Upper lobe of left lung (tissue), 6 donors: ENCODE measurements at regions not wholly inside any gene's neighbourhood (a gene's known extent, or its start where the extent isn't known, plus 50 kb on each side); places are given as distances from the start of the nearest gene placed in this dataset.
A peak's percentile ranks its signal among the peaks of the same experiment; 100 is the strongest.

Source experiments
- ATAC-seq, 2 donors: fragments of 200-7000 bp; cut with Tn5 transposase; one replicate each; pipeline ENCODE4 v1.9.1; 2022; ENCODE audit warnings: mild to moderate bottlenecking in 2 of 2, moderate library complexity in 2 of 2; ENCODE audit not compliant: low FRiP score in 2 of 2
- DNase-seq, 2 donors: peaks; one replicate each; pipeline ENCODE4 v3.0.0-alpha.2; 2019 to 2020
- H3K27ac ChIP-seq, 4 donors: fragments of 200-600 bp; sonication (generic); one replicate each; pipeline ENCODE4 v1.5.1; 2016 to 2019
- H3K27me3 ChIP-seq, 4 donors: fragments of 200-600 bp; sonication (generic); one replicate each; pipeline ENCODE4 v1.5.1; 2017 to 2019
- H3K36me3 ChIP-seq, 4 donors: fragments of 200-600 bp; sonication (generic); one replicate each; pipeline ENCODE4 v1.5.1; 2016 to 2019
- H3K4me1 ChIP-seq, 4 donors: fragments of 200-600 bp; sonication (generic); one replicate each; pipeline ENCODE4 v1.5.1; 2018 to 2019
- H3K4me3 ChIP-seq, 4 donors: fragments of 200-600 bp; sonication (generic); one replicate each; pipeline ENCODE4 v1.5.1; 2017 to 2019; ENCODE audit warnings: mild to moderate bottlenecking in 2 of 4, moderate library complexity in 1 of 4
- H3K9me3 ChIP-seq, 4 donors: fragments of 200-600 bp; sonication (generic); one replicate each; pipeline ENCODE4 v1.5.1; 2018 to 2019
- CTCF ChIP-seq, 6 experiments: fragments of 450-650 bp in 4 of 6; fragments of 200-600 bp in 2 of 6; sonication (generic) in 2 of 6; IDR thresholded peaks; one replicate each; pipeline ENCODE4 v1.5.1; 2016 to 2019; ENCODE audit warnings: antibody characterized with exemption in 6 of 6
- EP300 ChIP-seq, 4 donors: sonication (generic); formaldehyde crosslinking; IDR thresholded peaks; one replicate each; pipeline ENCODE4 v1.5.1; 2017; ENCODE audit warnings: antibody characterized with exemption in 4 of 4, control low read depth in 2 of 4
- POLR2A ChIP-seq, 4 donors: fragments of 450-650 bp; IDR thresholded peaks; one replicate each; pipeline ENCODE4 v1.5.1; 2016 to 2017; ENCODE audit warnings: antibody characterized with exemption in 4 of 4, mild to moderate bottlenecking in 2 of 4
- POLR2AphosphoS5 ChIP-seq, 2 donors: sonication (generic); formaldehyde crosslinking; IDR thresholded peaks; one replicate each; pipeline ENCODE4 v1.5.1; 2017; ENCODE audit warnings: antibody characterized with exemption in 2 of 2
- WGBS, 2 donors: methylation state at CpG; one replicate each; pipeline ENCODE4 v1.1.5; 2017 to 2018; 5-methylcytosine and 5-hydroxymethylcytosine counted together
- donor health status: DM: no; HTN: no; CAD: no; lungs with moderate emphysema.
- donor health status: DM: no; HTN: yes; CAD: no; lungs with severe emphysema.

- Histone ChIP-seq H3K4me1 (no peaks in the 10 kb centered on the region), H3K27me3 (no peaks in the 10 kb centered on the region), H3K27ac (no peak overlapping the region), H3K4me3 (no peak overlapping the region), H3K36me3 (no peaks in the 10 kb centered on the region), H3K9me3 (no peaks in the 10 kb centered on the region)
- no peak for TF ChIP-seq POLR2AphosphoS5 (IDR thresholded peaks at IDR 0.05)
- TF ChIP-seq EP300 (IDR thresholded peaks at IDR 0.05): no peak
- TF ChIP-seq CTCF (IDR thresholded peaks at IDR 0.05): peak in 3 of 6 experiments; percentile 26 to 31 (median 29)
- no peak for ATAC-seq
- 23% methylated on average over 5 of the region's 5 CpGs for WGBS, 2 donors
- DNase-seq: no peak
These were observed 1952.6 kb downstream of the MAT2B start for GRCh38 chr5:165457859-165458481.

- Histone ChIP-seq H3K36me3 (no peaks in the 10 kb centered on the region), H3K27ac (no peak overlapping the region), H3K4me3 (no peak overlapping the region), H3K4me1 (no peaks in the 10 kb centered on the region), H3K27me3 (no peaks in the 10 kb centered on the region), H3K9me3 (no peaks in the 10 kb centered on the region)
- no peak for TF ChIP-seq CTCF (IDR thresholded peaks at IDR 0.05)
- TF ChIP-seq EP300 (IDR thresholded peaks at IDR 0.05): no peak
- no peak for TF ChIP-seq POLR2AphosphoS5 (IDR thresholded peaks at IDR 0.05)
- no peak for TF ChIP-seq POLR2A (IDR thresholded peaks at IDR 0.05)
- DNase-seq: no peak
- ATAC-seq: no peak
These were observed 1953.8 kb downstream of the MAT2B start for GRCh38 chr5:165459232-165459631.

- no peaks in the 10 kb centered on the region for H3K27me3 ChIP-seq
- TF ChIP-seq EP300 (IDR thresholded peaks at IDR 0.05) (no peak), CTCF (IDR thresholded peaks at IDR 0.05) (no peak)
- no peaks in the 10 kb centered on the region for H3K9me3 ChIP-seq
- no peak overlapping the region for H3K27ac ChIP-seq
- DNase-seq (no peak), ATAC-seq (no peak)
- no peaks in the 10 kb centered on the region for H3K36me3 ChIP-seq
- H3K4me3 ChIP-seq: no peak overlapping the region
- WGBS, 2 donors: 77 to 79% methylated on average over 4 of the region's 4 CpGs
- no peaks in the 10 kb centered on the region for H3K4me1 ChIP-seq
These were observed 1955.5 kb downstream of the MAT2B start for GRCh38 chr5:165460911-165461310.

- WGBS, 2 donors: 88 to 92% methylated on average over 3 of the region's 3 CpGs
- no peaks in the 10 kb centered on the region for H3K27me3 ChIP-seq
- H3K9me3 ChIP-seq: no peaks in the 10 kb centered on the region
These were observed 1972.1 kb downstream of the MAT2B start for GRCh38 chr5:165477546-165477945.

More at GRCh38 chr5:165477546-165477945, 1972.1 kb downstream of the MAT2B start:
- Histone ChIP-seq H3K4me3 (no peak overlapping the region), H3K27ac (no peak overlapping the region), H3K36me3 (no peaks in the 10 kb centered on the region), H3K4me1 (no peaks in the 10 kb centered on the region)
- ATAC-seq: no peak
- DNase-seq: no peak
- TF ChIP-seq CTCF (IDR thresholded peaks at IDR 0.05) (no peak), POLR2AphosphoS5 (IDR thresholded peaks at IDR 0.05) (no peak), EP300 (IDR thresholded peaks at IDR 0.05) (no peak), POLR2A (IDR thresholded peaks at IDR 0.05) (no peak)
